Calu3 (cell line): ENCODE measurements at regions not wholly inside any gene's neighbourhood (a gene's known extent, or its start where the extent isn't known, plus 50 kb on each side); places are given as distances from the start of the nearest gene placed in this dataset.

ENCODE experiments used
- BruUV-seq: library from RNA; stranded (reverse); fragments of 400-500 nt; replicated peaks from 2 replicates; lab custom pipeline; 2021; lab: Mats Ljungman, UMichigan
- CTCF ChIA-PET: fragments of 300-600 bp; sonication (Branson Sonifier 250); formaldehyde crosslinking; loops from one replicate; lab custom pipeline; 2022; ENCODE audit warnings: antibody characterized with exemption; lab: Charles Lee
- DNase-seq: peaks from one replicate; pipeline ENCODE4 v3.0.0; 2022
- H3K27ac Mint-ChIP-seq: one replicate; pipeline ENCODE4 v1.8.0; 2022; ENCODE audit warnings: mixed read lengths; ENCODE audit not compliant: unreplicated experiment
- H3K27me3 Mint-ChIP-seq: one replicate; pipeline ENCODE4 v1.8.0; 2022; ENCODE audit warnings: mixed read lengths; ENCODE audit not compliant: unreplicated experiment
- H3K36me3 Mint-ChIP-seq: one replicate; pipeline ENCODE4 v1.8.0; 2022; ENCODE audit warnings: mild to moderate bottlenecking, moderate library complexity, mixed read lengths; ENCODE audit not compliant: insufficient read depth, unreplicated experiment
- H3K4me1 Mint-ChIP-seq: one replicate; pipeline ENCODE4 v1.8.0; 2022; ENCODE audit warnings: mild to moderate bottlenecking, low read depth, mixed read lengths; ENCODE audit not compliant: unreplicated experiment
- H3K4me3 Mint-ChIP-seq: one replicate; pipeline ENCODE4 v1.8.0; 2022; ENCODE audit warnings: mild to moderate bottlenecking, low read depth, moderate library complexity, mixed read lengths; ENCODE audit not compliant: unreplicated experiment
- H3K9me3 Mint-ChIP-seq: one replicate; pipeline ENCODE4 v1.8.0; 2022; ENCODE audit warnings: low read depth, mixed read lengths; ENCODE audit not compliant: unreplicated experiment
- CTCF ChIP-seq: fragments of 200-600 bp; IDR thresholded peaks from one replicate; pipeline ENCODE4 v1.8.0; 2022; ENCODE audit warnings: antibody characterized with exemption; ENCODE audit not compliant: unreplicated experiment
- intact Hi-C: fragments of 100-400 bp; cut with micrococcal nuclease; formaldehyde crosslinking; loops from one replicate; pipeline ENCODE4 v1.10.0; 2022; ENCODE audit not compliant: unreplicated experiment

- no peaks in the 10 kb centered on the region for H3K4me1 Mint-ChIP-seq
- BruUV-seq: no TSS peak
- peaks cover 3% of the 10 kb centered on the region for H3K9me3 Mint-ChIP-seq
- no peak overlapping the region for H3K27ac Mint-ChIP-seq
- no peaks in the 10 kb centered on the region for H3K27me3 Mint-ChIP-seq
- no peak overlapping the region for H3K4me3 Mint-ChIP-seq
- CTCF ChIA-PET: no interaction called here
- no peaks in the 10 kb centered on the region for H3K36me3 Mint-ChIP-seq
- TF ChIP-seq CTCF: no peak
- DNase-seq: no peak
- intact Hi-C loops: no loop called here
Measured at GRCh38 chrX:95729401-95729800, 955.2 kb upstream of the DIAPH2 start.

- Mint-ChIP-seq H3K27me3 (no peaks in the 10 kb centered on the region), H3K9me3 (peaks cover 5% of the 10 kb centered on the region), H3K4me1 (no peaks in the 10 kb centered on the region), H3K36me3 (no peaks in the 10 kb centered on the region), H3K27ac (no peak overlapping the region), H3K4me3 (no peak overlapping the region)
- BruUV-seq: no TSS peak
- TF ChIP-seq CTCF: no peak
- CTCF ChIA-PET: no interaction called here
- no peak for DNase-seq
- intact Hi-C loops: no loop called here
Measured at GRCh38 chrX:95733426-95733825, 951.2 kb upstream of the DIAPH2 start.

DNA sequence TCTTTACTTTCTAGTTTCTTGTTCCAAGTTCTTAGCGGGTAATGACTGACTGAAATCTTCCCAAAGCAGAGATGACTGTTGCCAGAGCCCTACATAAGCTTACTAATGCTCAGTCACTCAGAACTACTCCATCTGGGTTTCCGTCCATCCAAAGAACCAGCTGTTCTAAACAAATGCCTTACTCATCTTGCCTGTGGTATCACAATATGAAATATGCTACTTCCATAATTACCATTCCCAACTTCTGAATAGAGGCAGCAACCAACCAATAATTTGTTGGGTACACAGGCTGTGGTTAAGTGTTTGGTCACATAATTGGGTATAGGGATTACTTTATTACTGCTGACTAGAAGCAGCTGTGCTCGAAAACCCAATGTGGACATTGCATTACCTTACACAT is 930.2 kb upstream of the DIAPH2 start:
- H3K27ac Mint-ChIP-seq: no peak overlapping the region
- H3K36me3 Mint-ChIP-seq: no peaks in the 10 kb centered on the region
- BruUV-seq: no TSS peak
- intact Hi-C loops: no loop called here
- no peak overlapping the region for H3K4me3 Mint-ChIP-seq
- CTCF ChIA-PET: no interaction called here
- TF ChIP-seq CTCF: no peak
- H3K4me1 Mint-ChIP-seq: no peaks in the 10 kb centered on the region
- DNase-seq: no peak
- peaks cover 3% of the 10 kb centered on the region for H3K9me3 Mint-ChIP-seq
- H3K27me3 Mint-ChIP-seq: no peaks in the 10 kb centered on the region

DNA sequence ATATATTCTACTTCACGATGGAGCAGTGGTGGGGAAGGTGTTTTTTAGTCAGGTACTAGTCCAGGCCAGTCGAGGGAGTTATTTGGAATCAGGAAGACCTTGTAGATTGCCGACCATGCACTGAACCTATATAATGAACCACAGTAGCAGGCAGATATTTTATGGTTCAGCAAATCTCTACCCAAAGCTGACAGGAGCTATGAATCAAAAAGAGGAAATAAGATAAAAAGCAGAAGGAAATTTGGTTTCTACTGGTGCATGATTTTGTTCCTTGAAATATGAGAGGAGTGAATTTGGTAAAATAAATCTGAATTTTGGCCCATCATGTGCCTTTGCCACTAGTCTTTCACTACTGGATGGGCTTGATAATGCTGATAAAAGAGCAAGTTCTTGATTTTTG is 924.3 kb upstream of the DIAPH2 start:
- no TSS peak for BruUV-seq
- no peaks in the 10 kb centered on the region for H3K27me3 Mint-ChIP-seq
- H3K36me3 Mint-ChIP-seq: no peaks in the 10 kb centered on the region
- DNase-seq: no peak
- no peak overlapping the region for H3K27ac Mint-ChIP-seq
- TF ChIP-seq CTCF: no peak
- CTCF ChIA-PET: no interaction called here
- H3K4me1 Mint-ChIP-seq: no peaks in the 10 kb centered on the region
- intact Hi-C loops: loop anchor here (10.0 kb wide), 1 partner anchor 144 kb away; no protein-coding TSS in a partner anchor
- no peak overlapping the region for H3K4me3 Mint-ChIP-seq
- no peaks in the 10 kb centered on the region for H3K9me3 Mint-ChIP-seq
